Liver (tissue), 8 donors: ENCODE measurements at regions not wholly inside any gene's neighbourhood (a gene's known extent, or its start where the extent isn't known, plus 50 kb on each side); places are given as distances from the start of the nearest gene placed in this dataset.

Experiments
- DNase-seq: peaks from one replicate; pipeline ENCODE4 v3.0.0-alpha.2; 2017; ENCODE audit warnings: low spot score
- H3K27ac ChIP-seq, 2 donors: one replicate each; pipeline ENCODE4 v1.7.0; 2013; ENCODE audit warnings: inconsistent platforms in 2 of 2, low read length in 2 of 2, control low read depth in 1 of 2, low read depth in 1 of 2, mild to moderate bottlenecking in 1 of 2
- H3K27me3 ChIP-seq, 4 donors: one replicate each; pipeline versions ENCODE4 v1.6.1 to v1.7.0; 2013; ENCODE audit warnings: low read length in 3 of 4, inconsistent platforms in 1 of 4, mild to moderate bottlenecking in 1 of 4, moderate library complexity in 1 of 4; ENCODE audit not compliant: control insufficient read depth in 4 of 4, insufficient read depth in 4 of 4
- H3K36me3 ChIP-seq, 4 donors: one replicate each; pipeline versions ENCODE4 v1.6.1 to v1.7.0; 2013; ENCODE audit warnings: low read length in 3 of 4, mild to moderate bottlenecking in 3 of 4, low read depth in 1 of 4, moderate library complexity in 1 of 4; ENCODE audit not compliant: control insufficient read depth in 4 of 4, insufficient read depth in 3 of 4
- H3K4me1 ChIP-seq, 4 donors: one replicate each; pipeline versions ENCODE4 v1.6.1 to v1.7.0; 2013; ENCODE audit warnings: low read length in 3 of 4, mild to moderate bottlenecking in 3 of 4, moderate library complexity in 1 of 4; ENCODE audit not compliant: control insufficient read depth in 4 of 4, insufficient read depth in 4 of 4
- H3K4me3 ChIP-seq, 3 donors: one replicate each; pipeline versions ENCODE4 v1.6.1 to v1.7.0; 2013; ENCODE audit warnings: low read length in 3 of 3, control low read depth in 1 of 3, low read depth in 1 of 3, mild to moderate bottlenecking in 1 of 3
- H3K9ac ChIP-seq, 2 donors: one replicate each; pipeline ENCODE4 v1.7.0; 2013; ENCODE audit warnings: low read length in 2 of 2, mild to moderate bottlenecking in 2 of 2, moderate library complexity in 2 of 2, control low read depth in 1 of 2, low read depth in 1 of 2
- H3K9me3 ChIP-seq, 4 donors: one replicate each; pipeline versions ENCODE4 v1.6.1 to v1.7.0; 2013; ENCODE audit warnings: low read length in 3 of 4; ENCODE audit not compliant: control insufficient read depth in 4 of 4
- EGR1 ChIP-seq, 2 donors: IDR thresholded peaks; 2 replicates each; pipeline ENCODE4 v1.6.1; 2016 to 2018; ENCODE audit warnings: antibody characterized with exemption in 2 of 2, low read depth in 2 of 2
- FOXA1 ChIP-seq: IDR thresholded peaks from 2 replicates; pipeline ENCODE4 v1.6.1; 2016; ENCODE audit warnings: antibody characterized with exemption
- FOXA2 ChIP-seq: IDR thresholded peaks from 2 replicates; pipeline ENCODE4 v1.6.1; 2016; ENCODE audit warnings: antibody characterized with exemption
- GABPA ChIP-seq, 2 donors: IDR thresholded peaks in 1 of 2; conservative IDR thresholded peaks in 1 of 2; 2 replicates each; pipeline ENCODE4 v1.6.1; 2016; ENCODE audit warnings: antibody characterized with exemption in 2 of 2, mild to moderate bottlenecking in 1 of 2, moderate library complexity in 1 of 2
- HNF4A ChIP-seq, 2 donors: conservative IDR thresholded peaks; 2 replicates each; pipeline ENCODE4 v1.6.1; 2016; ENCODE audit warnings: antibody characterized with exemption in 2 of 2, mild to moderate bottlenecking in 2 of 2
- HNF4G ChIP-seq: IDR thresholded peaks from 2 replicates; pipeline ENCODE4 v1.6.1; 2016; ENCODE audit warnings: antibody characterized with exemption
- JUND ChIP-seq, 2 donors: IDR thresholded peaks; 2 replicates each; pipeline ENCODE4 v1.6.1; 2016; ENCODE audit warnings: antibody characterized with exemption in 2 of 2
- NR2F2 ChIP-seq: IDR thresholded peaks from 2 replicates; pipeline ENCODE4 v1.6.1; 2016; ENCODE audit warnings: antibody characterized with exemption
- RXRA ChIP-seq, 2 donors: IDR thresholded peaks; 2 replicates each; pipeline ENCODE4 v1.6.1; 2017 to 2018; ENCODE audit warnings: antibody characterized with exemption in 2 of 2, mild to moderate bottlenecking in 1 of 2
- TAF1 ChIP-seq: conservative IDR thresholded peaks from 2 replicates; pipeline ENCODE4 v1.6.1; 2016; ENCODE audit warnings: antibody characterized with exemption, mild to moderate bottlenecking
- YY1 ChIP-seq: IDR thresholded peaks from 2 replicates; pipeline ENCODE4 v1.6.1; 2016; ENCODE audit warnings: antibody characterized with exemption, mild to moderate bottlenecking
- WGBS: extraction: QIAGEN DNeasy Blood & Tissue Kit; methylation state at CpG from one replicate; pipeline ENCODE4 v1.1.7; 2013; 5-methylcytosine and 5-hydroxymethylcytosine counted together
- TF ChIP-seq, protein P1 (sequence below): IDR thresholded peaks from 2 replicates; pipeline ENCODE4 v1.6.1; 2016; ENCODE audit warnings: antibody characterized with exemption
- TF ChIP-seq, protein P2 (sequence below): IDR thresholded peaks from 2 replicates; pipeline ENCODE4 v1.6.1; 2016; ENCODE audit warnings: antibody characterized with exemption
- TF ChIP-seq, protein P3 (sequence below): IDR thresholded peaks from 2 replicates; pipeline ENCODE4 v1.6.1; 2016; ENCODE audit warnings: antibody characterized with exemption
- TF ChIP-seq, protein P4 (sequence below): fragments of 150-350 bp; IDR thresholded peaks from 2 replicates; pipeline ENCODE4 v1.5.1; 2017; ENCODE audit warnings: improper control_type of control experiment, low read depth, low read length; ENCODE audit not compliant: missing input control
- TF ChIP-seq, protein P5 (sequence below): IDR thresholded peaks from 2 replicates; pipeline ENCODE4 v1.6.1; 2016; ENCODE audit warnings: antibody characterized with exemption, mild to moderate bottlenecking
- donor health status: healthy.
- donor health status: healthy.
- donor health status: healthy.
- donor health status: healthy.
- donor health status: healthy.

DNA sequence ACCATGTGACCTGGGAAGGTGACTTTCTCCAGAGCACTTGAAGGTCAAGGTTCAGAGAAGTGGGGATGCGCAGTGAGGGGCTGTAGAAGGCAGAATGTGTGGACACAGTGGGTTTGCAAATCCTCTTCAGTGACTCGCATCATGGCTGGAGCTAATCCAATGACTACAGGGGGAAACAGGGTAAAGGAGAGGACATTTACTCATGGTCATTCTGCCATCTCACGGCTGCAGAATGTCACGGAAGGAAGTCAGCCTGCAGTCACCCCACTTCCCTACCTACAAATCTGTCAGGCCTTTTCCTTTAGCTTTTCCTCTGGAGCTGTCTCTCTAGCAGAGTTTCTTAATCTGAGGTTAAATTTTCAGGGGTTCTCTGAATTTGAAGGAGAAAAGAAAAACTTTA lies 337.6 kb downstream of the CDC5L start:
- WGBS: 77% methylated on average over 4 of the region's 4 CpGs

More for the DNA sequence above, 337.6 kb downstream of the CDC5L start:
- Histone ChIP-seq H3K36me3 (no peaks in the 10 kb centered on the region), H3K9ac (no peak overlapping the region), H3K4me1 (no peaks in the 10 kb centered on the region), H3K4me3 (no peak overlapping the region), H3K27ac (no peak overlapping the region), H3K27me3 (peaks cover 0 to under 1% (median 0%) of the 10 kb centered on the region in 4 donors), H3K9me3 (no peaks in the 10 kb centered on the region)
- TF ChIP-seq HNF4A (conservative IDR thresholded peaks at IDR 0.05): no peak
- no peak for TF ChIP-seq YY1
- TF ChIP-seq, protein P1, sequence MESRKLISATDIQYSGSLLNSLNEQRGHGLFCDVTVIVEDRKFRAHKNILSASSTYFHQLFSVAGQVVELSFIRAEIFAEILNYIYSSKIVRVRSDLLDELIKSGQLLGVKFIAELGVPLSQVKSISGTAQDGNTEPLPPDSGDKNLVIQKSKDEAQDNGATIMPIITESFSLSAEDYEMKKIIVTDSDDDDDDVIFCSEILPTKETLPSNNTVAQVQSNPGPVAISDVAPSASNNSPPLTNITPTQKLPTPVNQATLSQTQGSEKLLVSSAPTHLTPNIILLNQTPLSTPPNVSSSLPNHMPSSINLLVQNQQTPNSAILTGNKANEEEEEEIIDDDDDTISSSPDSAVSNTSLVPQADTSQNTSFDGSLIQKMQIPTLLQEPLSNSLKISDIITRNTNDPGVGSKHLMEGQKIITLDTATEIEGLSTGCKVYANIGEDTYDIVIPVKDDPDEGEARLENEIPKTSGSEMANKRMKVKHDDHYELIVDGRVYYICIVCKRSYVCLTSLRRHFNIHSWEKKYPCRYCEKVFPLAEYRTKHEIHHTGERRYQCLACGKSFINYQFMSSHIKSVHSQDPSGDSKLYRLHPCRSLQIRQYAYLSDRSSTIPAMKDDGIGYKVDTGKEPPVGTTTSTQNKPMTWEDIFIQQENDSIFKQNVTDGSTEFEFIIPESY: no peak
- TF ChIP-seq RXRA (IDR thresholded peaks at IDR 0.05): no peak
- TF ChIP-seq, protein P2, sequence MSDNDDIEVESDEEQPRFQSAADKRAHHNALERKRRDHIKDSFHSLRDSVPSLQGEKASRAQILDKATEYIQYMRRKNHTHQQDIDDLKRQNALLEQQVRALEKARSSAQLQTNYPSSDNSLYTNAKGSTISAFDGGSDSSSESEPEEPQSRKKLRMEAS: no peak
- no peak for TF ChIP-seq NR2F2
- TF ChIP-seq FOXA1: no peak
- TF ChIP-seq, protein P3, sequence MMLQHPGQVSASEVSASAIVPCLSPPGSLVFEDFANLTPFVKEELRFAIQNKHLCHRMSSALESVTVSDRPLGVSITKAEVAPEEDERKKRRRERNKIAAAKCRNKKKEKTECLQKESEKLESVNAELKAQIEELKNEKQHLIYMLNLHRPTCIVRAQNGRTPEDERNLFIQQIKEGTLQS: no peak
- TF ChIP-seq, protein P4, sequence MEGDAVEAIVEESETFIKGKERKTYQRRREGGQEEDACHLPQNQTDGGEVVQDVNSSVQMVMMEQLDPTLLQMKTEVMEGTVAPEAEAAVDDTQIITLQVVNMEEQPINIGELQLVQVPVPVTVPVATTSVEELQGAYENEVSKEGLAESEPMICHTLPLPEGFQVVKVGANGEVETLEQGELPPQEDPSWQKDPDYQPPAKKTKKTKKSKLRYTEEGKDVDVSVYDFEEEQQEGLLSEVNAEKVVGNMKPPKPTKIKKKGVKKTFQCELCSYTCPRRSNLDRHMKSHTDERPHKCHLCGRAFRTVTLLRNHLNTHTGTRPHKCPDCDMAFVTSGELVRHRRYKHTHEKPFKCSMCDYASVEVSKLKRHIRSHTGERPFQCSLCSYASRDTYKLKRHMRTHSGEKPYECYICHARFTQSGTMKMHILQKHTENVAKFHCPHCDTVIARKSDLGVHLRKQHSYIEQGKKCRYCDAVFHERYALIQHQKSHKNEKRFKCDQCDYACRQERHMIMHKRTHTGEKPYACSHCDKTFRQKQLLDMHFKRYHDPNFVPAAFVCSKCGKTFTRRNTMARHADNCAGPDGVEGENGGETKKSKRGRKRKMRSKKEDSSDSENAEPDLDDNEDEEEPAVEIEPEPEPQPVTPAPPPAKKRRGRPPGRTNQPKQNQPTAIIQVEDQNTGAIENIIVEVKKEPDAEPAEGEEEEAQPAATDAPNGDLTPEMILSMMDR: no peak
- TF ChIP-seq HNF4G: no peak
- no peak for TF ChIP-seq TAF1
- TF ChIP-seq, protein P5, sequence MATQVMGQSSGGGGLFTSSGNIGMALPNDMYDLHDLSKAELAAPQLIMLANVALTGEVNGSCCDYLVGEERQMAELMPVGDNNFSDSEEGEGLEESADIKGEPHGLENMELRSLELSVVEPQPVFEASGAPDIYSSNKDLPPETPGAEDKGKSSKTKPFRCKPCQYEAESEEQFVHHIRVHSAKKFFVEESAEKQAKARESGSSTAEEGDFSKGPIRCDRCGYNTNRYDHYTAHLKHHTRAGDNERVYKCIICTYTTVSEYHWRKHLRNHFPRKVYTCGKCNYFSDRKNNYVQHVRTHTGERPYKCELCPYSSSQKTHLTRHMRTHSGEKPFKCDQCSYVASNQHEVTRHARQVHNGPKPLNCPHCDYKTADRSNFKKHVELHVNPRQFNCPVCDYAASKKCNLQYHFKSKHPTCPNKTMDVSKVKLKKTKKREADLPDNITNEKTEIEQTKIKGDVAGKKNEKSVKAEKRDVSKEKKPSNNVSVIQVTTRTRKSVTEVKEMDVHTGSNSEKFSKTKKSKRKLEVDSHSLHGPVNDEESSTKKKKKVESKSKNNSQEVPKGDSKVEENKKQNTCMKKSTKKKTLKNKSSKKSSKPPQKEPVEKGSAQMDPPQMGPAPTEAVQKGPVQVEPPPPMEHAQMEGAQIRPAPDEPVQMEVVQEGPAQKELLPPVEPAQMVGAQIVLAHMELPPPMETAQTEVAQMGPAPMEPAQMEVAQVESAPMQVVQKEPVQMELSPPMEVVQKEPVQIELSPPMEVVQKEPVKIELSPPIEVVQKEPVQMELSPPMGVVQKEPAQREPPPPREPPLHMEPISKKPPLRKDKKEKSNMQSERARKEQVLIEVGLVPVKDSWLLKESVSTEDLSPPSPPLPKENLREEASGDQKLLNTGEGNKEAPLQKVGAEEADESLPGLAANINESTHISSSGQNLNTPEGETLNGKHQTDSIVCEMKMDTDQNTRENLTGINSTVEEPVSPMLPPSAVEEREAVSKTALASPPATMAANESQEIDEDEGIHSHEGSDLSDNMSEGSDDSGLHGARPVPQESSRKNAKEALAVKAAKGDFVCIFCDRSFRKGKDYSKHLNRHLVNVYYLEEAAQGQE: no peak
- no peak for TF ChIP-seq GABPA (IDR thresholded peaks at IDR 0.05 in 1 of 2, conservative IDR thresholded peaks at IDR 0.05 in 1 of 2)
- no peak for TF ChIP-seq JUND (IDR thresholded peaks at IDR 0.05)
- TF ChIP-seq EGR1 (IDR thresholded peaks at IDR 0.05; ENCODE audit: low read depth in 2 of 2): no peak
- no peak for TF ChIP-seq FOXA2
- no peak for DNase-seq
